Mesenteric fat pad (tissue), 1 donor: ENCODE measurements at regions not wholly inside any gene's neighbourhood (a gene's known extent, or its start where the extent isn't known, plus 50 kb on each side); places are given as distances from the start of the nearest gene placed in this dataset.

Experiments used
- DNase-seq: peaks from one replicate; pipeline ENCODE4 v3.0.0-alpha.2; 2020; ENCODE audit warnings: low spot score
- donor health status: DM: yes; HTN: yes; CAD: no.

- DNase-seq: no peak
Observed at GRCh38 chr1:106998431-106999002, 58.0 kb upstream of the PRMT6 start.

DNA sequence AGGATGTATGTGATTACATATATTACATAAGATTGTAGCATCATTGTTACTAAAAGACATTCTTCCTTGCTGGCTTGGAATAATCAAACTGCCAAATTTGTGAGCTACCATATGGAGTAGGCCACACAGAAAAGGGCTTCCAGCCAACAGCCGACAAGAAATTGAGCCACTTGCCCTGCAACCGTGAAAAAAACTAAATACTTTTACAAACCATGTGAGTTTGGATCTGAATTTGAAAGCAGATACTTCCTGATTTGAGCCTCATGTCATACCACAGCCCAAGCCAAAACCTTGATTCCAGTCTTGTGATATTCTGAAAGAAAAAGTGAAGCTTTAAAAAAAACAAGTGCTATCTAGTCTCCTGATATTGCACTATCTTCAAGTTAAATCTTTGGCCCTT, 55.6 kb upstream of the PRMT6 start:
- DNase-seq: no peak

GRCh38 chr1:107003972-107004371, 52.5 kb upstream of the PRMT6 start:
- DNase-seq: no peak

DNA sequence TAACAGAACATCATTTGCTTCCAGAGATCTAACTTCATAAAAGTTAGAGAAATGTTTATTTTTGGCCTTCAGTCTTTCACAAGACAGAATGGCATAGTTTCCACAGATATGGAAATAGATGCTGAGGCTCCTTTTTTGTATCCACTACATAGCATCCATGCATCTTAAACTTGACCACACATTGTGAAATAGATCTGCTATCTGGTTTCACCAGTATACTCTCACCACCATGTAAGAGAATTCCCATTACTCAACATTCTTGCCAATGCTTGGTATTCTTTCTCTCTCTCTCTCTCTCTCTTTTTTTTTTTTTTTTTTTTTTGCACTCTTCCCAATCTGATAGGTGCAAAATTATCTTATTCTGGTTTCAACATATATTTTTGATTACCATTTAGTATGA, 52.1 kb upstream of the PRMT6 start:
- no peak for DNase-seq
